SKM-1 treated with dmso at 0.1 percent for 144 hours (cell line): ENCODE measurements at regions not wholly inside any gene's neighbourhood (a gene's known extent, or its start where the extent isn't known, plus 50 kb on each side); places are given as distances from the start of the nearest gene placed in this dataset.
"Not testable (repeated sequence)": the region's sequence is repeated elsewhere in the genome, so short reads cannot be mapped to it uniquely, and the experiment has no call there.

ENCODE experiments used
- DNase-seq: peaks from one replicate; lab custom pipeline; 2025; ENCODE audit not compliant: unreplicated experiment; lab: John Stamatoyannopoulos, UW

- not testable (repeated sequence) for DNase-seq
Observed at GRCh38 chr9:39463696-39464095, 108.2 kb downstream of the SPATA31A1 start.

DNA sequence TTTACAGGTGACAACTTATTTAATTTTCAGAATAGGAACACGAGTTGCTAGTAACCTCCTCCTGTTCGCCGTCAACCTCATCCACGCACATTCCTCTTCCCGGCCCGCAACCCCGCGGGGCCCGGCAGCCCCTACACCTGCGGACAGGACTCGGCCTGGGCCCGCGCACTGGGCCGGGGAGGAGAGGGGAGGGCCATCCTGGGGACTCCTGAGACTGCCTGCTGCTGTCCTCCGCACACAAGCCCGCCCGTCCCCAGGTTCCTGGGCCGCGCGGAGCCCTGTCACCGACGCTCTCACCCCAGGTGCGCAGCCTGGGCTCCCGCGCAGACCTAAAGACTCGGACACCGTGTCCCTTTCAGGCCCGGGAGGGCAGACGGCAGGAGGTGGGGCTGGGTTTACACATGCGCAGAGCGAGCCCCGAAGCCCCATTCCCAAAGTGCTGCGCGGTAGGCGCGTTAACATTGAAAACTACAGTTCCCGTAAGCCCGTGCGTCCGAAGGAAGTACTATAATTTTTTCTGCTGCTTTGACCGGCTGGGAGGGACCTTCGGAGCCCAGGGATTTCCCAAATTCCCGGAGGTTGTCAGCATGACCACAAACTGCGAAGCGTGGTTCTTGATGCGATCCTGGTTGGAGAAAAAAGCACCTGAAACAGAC is 108.8 kb downstream of the SPATA31A1 start:
- peak; percentile 40 for DNase-seq

- not testable (repeated sequence) for DNase-seq
Observed at GRCh38 chr9:39474499-39474898, 119.0 kb downstream of the SPATA31A1 start.

- DNase-seq = not testable (repeated sequence)
Observed at GRCh38 chr9:39483073-39483472, 127.6 kb downstream of the SPATA31A1 start.

DNA sequence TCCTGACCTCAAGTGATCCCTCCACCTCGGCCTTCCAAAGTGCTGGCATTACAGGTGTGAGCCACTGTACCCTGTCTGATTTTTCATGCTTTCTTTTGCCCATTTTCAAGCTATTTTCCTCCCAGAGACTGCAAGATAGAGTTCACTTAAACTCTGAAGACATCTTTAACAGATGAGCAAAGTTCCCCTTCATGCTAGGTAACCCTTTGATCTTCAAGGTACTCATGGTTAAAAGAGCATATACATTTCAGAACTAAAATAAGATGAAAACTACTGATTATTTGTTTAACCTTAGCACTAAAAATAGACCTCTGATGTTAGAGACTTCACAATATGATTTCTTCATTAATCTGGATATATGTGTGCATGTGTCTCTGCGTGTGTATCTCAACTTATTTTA is 128.4 kb downstream of the SPATA31A1 start:
- DNase-seq = not testable (repeated sequence)

- not testable (repeated sequence) for DNase-seq
Observed at GRCh38 chr9:39484292-39484691, 128.8 kb downstream of the SPATA31A1 start.

- DNase-seq = not testable (repeated sequence)
Observed at GRCh38 chr9:39487477-39487876, 132.0 kb downstream of the SPATA31A1 start.

DNA sequence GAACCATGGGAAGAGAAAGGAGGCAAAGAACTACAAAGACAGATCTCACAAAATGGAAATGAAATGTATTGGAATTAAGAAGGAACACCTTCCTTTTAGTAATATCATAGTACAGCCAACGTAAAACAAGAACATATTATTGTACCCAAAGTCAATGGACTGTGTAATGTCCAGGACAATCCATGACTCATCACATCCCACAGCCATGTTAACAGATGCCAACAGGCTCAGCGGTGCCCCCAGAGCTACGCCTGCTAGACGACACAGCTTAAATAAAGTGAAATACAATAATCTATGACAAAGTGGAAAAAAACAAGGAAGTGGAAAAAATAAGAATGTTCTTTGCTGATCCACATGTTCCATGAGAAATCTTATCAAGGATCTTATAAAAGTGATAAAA is 140.8 kb downstream of the SPATA31A1 start:
- DNase-seq = not testable (repeated sequence)

GRCh38 chr9:39503178-39503577 is 147.7 kb downstream of the SPATA31A1 start:
- DNase-seq = not testable (repeated sequence)

DNA sequence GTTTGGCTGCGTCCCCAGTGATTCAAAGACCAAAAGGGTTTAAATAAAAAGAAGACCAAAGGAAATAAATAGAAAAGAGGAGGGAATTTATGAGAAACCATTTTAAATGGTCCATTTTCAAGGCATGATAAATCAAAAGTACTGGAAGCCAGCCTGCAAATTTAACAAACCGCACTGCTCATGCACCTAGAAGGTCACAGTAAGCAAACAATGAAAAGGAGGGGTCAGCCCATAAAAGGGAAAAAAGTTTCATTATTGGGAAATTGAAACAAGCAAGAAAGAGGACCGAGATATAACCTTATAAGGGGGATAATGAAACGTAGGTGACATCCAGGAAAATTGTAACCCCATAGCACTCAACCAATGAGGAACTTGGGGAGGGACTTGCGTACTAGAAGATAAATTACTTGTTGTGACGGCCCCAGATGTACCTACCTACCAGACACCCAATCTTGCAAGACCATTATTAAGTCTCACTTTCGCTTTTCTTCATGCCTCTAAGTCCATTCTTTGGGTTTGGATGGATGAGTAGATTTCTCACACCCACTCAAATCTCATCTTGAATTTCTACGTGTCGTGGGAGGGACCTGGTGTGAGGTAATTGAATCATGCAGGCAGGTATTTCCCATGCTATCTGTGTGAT is 172.0 kb downstream of the SPATA31A1 start:
- not testable (repeated sequence) for DNase-seq

DNA sequence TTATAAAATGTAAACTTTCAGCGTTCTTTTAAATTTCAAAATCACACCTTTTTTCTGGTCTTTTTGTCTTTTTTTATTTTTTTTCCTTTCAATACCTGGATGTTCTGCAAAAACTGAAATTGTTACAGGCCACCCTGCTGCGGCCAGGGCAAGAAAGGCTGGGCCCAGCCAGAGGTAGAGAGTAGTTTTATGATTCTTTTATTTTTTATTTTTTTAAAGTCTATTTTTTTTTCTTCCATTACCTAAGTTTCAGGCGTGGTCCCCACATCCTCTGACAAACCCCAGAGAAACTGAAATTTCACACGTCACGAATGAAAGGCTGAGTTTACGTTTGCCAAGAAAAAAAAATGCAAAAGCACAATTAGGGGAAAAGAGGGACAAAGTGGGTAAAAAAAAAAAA is 177.1 kb downstream of the SPATA31A1 start:
- not testable (repeated sequence) for DNase-seq

- DNase-seq = not testable (repeated sequence)
Observed at GRCh38 chr9:39533001-39533762, 177.7 kb downstream of the SPATA31A1 start.

- not testable (repeated sequence) for DNase-seq
Observed at GRCh38 chr9:39533763-39534548, 178.5 kb downstream of the SPATA31A1 start.

GRCh38 chr9:39534897-39535296 is 179.4 kb downstream of the SPATA31A1 start:
- DNase-seq = not testable (repeated sequence)

DNA sequence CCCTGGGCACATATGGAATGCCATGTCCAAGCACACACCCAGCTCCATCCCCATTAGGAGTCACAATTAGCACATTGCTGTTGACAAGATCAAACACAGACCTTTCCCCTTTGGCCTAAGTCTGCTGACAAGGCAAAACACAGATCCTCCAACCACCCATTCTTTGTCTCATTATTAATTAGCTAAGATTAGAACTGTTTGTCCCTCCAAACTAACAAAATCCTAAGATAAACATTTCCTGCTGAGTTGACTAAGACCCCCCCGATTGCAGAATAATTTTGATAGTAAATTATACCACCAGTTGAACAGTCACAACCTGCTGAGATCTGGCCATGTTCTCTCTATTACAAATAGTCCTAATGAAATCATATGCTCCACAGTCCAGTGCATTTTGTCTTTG is 186.7 kb downstream of the SPATA31A1 start:
- not testable (repeated sequence) for DNase-seq

DNA sequence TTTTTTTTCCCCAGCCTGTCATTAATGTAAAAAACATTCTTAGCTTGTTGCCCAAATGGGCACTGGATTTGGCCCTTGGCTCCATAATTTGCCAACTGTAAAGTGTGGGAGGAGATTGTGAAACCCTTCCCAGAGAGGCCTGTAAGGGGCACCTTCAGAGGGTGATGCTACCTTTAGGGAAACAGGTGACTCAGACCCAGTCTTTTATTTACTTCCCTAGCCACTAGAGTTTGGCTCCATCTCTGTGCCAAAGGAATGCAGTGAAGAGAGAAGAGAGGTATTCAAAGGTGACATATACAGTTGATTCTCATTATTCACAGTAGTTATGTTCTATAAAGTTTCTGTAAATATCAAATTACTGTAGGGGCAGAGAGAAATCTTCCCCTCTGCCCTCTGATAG is 189.6 kb downstream of the SPATA31A1 start:
- DNase-seq = not testable (repeated sequence)

DNA sequence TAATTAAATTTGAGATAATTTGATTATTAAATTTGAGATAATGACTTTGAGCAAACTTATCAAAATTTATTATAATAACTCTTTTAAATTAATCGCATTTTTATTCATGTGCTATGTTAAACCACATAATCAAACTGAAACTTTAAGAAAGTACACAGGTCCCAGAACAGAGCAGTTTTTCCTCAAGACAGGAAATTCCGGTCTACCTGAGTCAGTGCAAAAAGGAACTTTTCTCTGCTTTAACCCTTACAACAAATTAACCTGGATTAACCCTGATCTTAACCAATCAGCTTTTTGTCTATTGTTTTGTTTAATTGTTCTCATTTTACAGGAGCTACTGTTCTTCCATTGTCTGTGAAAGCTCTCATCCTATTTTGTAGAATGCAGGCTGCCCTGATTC is 195.1 kb downstream of the SPATA31A1 start:
- DNase-seq = not testable (repeated sequence)

DNA sequence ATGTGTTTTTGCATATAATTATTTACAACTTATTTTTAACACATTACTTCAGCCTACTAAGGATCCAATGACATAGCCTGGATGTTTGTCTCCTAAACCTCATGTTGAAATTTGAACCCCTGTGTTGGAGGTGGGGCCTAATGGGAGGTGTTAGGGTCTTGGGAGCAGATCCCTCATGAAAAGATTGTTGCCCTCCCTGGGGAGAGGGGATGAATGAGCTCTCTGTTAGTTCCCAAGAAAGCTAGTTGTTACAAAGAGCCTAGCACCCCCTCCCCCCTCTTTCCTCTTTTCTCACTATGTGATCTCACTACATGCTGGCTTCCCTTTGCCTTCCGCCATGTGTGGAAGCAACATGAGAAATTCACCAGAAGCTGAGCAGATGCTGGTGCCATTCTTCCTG is 196.1 kb downstream of the SPATA31A1 start:
- DNase-seq = not testable (repeated sequence)

DNA sequence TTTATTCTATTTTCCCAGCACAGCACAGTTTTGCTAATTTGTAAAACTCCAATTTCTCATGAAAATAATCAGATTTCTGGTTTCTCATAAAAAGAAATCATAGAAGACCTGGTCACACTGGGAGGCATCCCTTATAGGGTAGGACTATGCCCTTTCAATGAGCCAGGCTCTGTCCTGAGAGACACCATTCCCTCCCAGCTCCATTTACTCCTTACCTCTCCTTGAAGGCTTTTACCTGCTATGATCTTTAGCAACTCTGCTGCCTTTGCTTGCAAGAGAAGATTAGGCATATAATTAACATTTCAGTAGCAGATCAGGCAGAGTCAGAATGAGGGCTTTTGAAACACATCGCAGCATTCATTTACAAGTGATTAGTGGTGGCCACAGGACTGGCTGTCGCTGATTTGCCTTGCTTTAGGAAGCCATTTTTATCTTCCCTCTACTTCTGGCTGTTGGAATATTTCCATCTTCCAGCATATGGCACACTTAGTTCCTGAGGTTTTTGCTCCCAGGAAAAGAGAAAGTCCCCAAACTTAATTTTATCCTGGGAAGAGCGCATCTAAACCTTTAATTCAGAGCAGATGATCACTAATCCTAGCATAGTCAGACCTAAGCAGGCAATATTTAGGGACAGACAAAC is 196.9 kb downstream of the SPATA31A1 start:
- DNase-seq = not testable (repeated sequence)

- not testable (repeated sequence) for DNase-seq
Observed at GRCh38 chr9:39554352-39554751, 198.9 kb downstream of the SPATA31A1 start.
